Caco-2 (cell line): ENCODE measurements at regions not wholly inside any gene's neighbourhood (a gene's known extent, or its start where the extent isn't known, plus 50 kb on each side); places are given as distances from the start of the nearest gene placed in this dataset.

Source experiments
- BruUV-seq: library from RNA; stranded (reverse); fragments of 400-500 nt; replicated peaks from 2 replicates; lab custom pipeline; 2021; lab: Mats Ljungman, UMichigan
- CTCF ChIA-PET: fragments of 300-600 bp; sonication (Branson Sonifier 250); formaldehyde crosslinking; loops from one replicate; lab custom pipeline; 2022; ENCODE audit warnings: antibody characterized with exemption; lab: Charles Lee
- POLR2A ChIA-PET: fragments of 300-600 bp; sonication (Branson Sonifier 250); formaldehyde crosslinking; loops from one replicate; lab custom pipeline; 2022; ENCODE audit warnings: antibody characterized with exemption; lab: Charles Lee
- DNase-seq, 2 experiments: peaks; one replicate each; pipeline versions ENCODE4 v3.0.0 to v3.0.0-alpha.2; 2020 to 2022
- H3K27me3 ChIP-seq: replicated peaks from 2 replicates; pipeline ENCODE4 v1.6.0; 2011; ENCODE audit warnings: low read length; ENCODE audit not compliant: control insufficient read depth, insufficient read depth
- H3K36me3 ChIP-seq: 2 replicates; pipeline ENCODE4 v1.5.1; 2011; ENCODE audit warnings: low read length; ENCODE audit not compliant: control insufficient read depth, insufficient read depth
- H3K4me1 ChIP-seq: fragments of 250-450 bp; sonication (Bioruptor Pico); 2 replicates; pipeline ENCODE4 v1.5.1; 2020; ENCODE audit warnings: mild to moderate bottlenecking
- H3K4me3 ChIP-seq: 2 replicates; pipeline ENCODE4 v1.5.1; 2011; ENCODE audit warnings: low read depth, mild to moderate bottlenecking, control low read depth, low read length
- H3K9me3 ChIP-seq: fragments of 250-450 bp; sonication (Bioruptor Pico); 2 replicates; pipeline ENCODE4 v1.5.1; 2020; ENCODE audit warnings: mild to moderate bottlenecking, moderate library complexity
- H3K27ac Mint-ChIP-seq: one replicate; pipeline ENCODE4 v1.8.0; 2022; ENCODE audit warnings: mixed read lengths; ENCODE audit not compliant: unreplicated experiment
- H3K27me3 Mint-ChIP-seq: one replicate; pipeline ENCODE4 v1.8.0; 2022; ENCODE audit warnings: mixed read lengths; ENCODE audit not compliant: insufficient read depth, unreplicated experiment
- H3K36me3 Mint-ChIP-seq: one replicate; pipeline ENCODE4 v1.8.0; 2022; ENCODE audit warnings: mild to moderate bottlenecking, mixed read lengths; ENCODE audit not compliant: insufficient read depth, unreplicated experiment
- H3K4me1 Mint-ChIP-seq: one replicate; pipeline ENCODE4 v1.8.0; 2022; ENCODE audit warnings: low read depth, mixed read lengths; ENCODE audit not compliant: unreplicated experiment
- H3K4me3 Mint-ChIP-seq: one replicate; pipeline ENCODE4 v1.8.0; 2022; ENCODE audit warnings: mild to moderate bottlenecking, moderate library complexity, mixed read lengths; ENCODE audit not compliant: unreplicated experiment
- H3K9me3 Mint-ChIP-seq: one replicate; pipeline ENCODE4 v1.8.0; 2022; ENCODE audit warnings: mixed read lengths; ENCODE audit not compliant: unreplicated experiment
- intact Hi-C: fragments of 100-400 bp; cut with micrococcal nuclease; formaldehyde crosslinking; loops from one replicate; pipeline ENCODE4 v1.10.0; 2022; ENCODE audit not compliant: unreplicated experiment
- TF ChIP-seq, protein P1 (sequence below), 2 experiments: fragments of 200-600 bp in 1 of 2; IDR thresholded peaks; 1 replicate in 1 of 2; 2 replicates in 1 of 2; pipeline versions ENCODE4 v1.5.1 to v1.8.0; 2011 to 2022; ENCODE audit warnings: antibody characterized with exemption in 1 of 2, control low read depth in 1 of 2, inconsistent platforms in 1 of 2, low read depth in 1 of 2, low read length in 1 of 2, mild to moderate bottlenecking in 1 of 2, moderate library complexity in 1 of 2; ENCODE audit not compliant: insufficient read depth in 1 of 2, severe bottlenecking in 1 of 2, unreplicated experiment in 1 of 2

GRCh38 chr5:13307480-13307879 lies 637.0 kb downstream of the DNAH5 start:
- Histone ChIP-seq H3K36me3 (no peaks in the 10 kb centered on the region), H3K4me1 (no peaks in the 10 kb centered on the region), H3K27me3 (no peaks in the 10 kb centered on the region), H3K4me3 (no peak overlapping the region), H3K9me3 (no peaks in the 10 kb centered on the region)
- H3K4me1 Mint-ChIP-seq: no peaks in the 10 kb centered on the region
- CTCF ChIA-PET: no interaction called here
- intact Hi-C loops: no loop called here
- no peak overlapping the region for H3K4me3 Mint-ChIP-seq
- H3K27me3 Mint-ChIP-seq: no peaks in the 10 kb centered on the region
- BruUV-seq: no TSS peak
- H3K27ac Mint-ChIP-seq: no peak overlapping the region
- POLR2A ChIA-PET: no interaction called here
- no peaks in the 10 kb centered on the region for H3K9me3 Mint-ChIP-seq
- DNase-seq: no peak
- H3K36me3 Mint-ChIP-seq: no peaks in the 10 kb centered on the region
- TF ChIP-seq, protein P1, sequence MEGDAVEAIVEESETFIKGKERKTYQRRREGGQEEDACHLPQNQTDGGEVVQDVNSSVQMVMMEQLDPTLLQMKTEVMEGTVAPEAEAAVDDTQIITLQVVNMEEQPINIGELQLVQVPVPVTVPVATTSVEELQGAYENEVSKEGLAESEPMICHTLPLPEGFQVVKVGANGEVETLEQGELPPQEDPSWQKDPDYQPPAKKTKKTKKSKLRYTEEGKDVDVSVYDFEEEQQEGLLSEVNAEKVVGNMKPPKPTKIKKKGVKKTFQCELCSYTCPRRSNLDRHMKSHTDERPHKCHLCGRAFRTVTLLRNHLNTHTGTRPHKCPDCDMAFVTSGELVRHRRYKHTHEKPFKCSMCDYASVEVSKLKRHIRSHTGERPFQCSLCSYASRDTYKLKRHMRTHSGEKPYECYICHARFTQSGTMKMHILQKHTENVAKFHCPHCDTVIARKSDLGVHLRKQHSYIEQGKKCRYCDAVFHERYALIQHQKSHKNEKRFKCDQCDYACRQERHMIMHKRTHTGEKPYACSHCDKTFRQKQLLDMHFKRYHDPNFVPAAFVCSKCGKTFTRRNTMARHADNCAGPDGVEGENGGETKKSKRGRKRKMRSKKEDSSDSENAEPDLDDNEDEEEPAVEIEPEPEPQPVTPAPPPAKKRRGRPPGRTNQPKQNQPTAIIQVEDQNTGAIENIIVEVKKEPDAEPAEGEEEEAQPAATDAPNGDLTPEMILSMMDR (IDR thresholded peaks at IDR 0.05; ENCODE audit: insufficient read depth in 1 of 2, low read depth in 1 of 2, low read length in 1 of 2, severe bottlenecking in 1 of 2, unreplicated experiment in 1 of 2): no peak

GRCh38 chr5:13303445-13303844 lies 641.0 kb downstream of the DNAH5 start:
- no peak for DNase-seq
- H3K4me1 ChIP-seq: no peaks in the 10 kb centered on the region
- no peaks in the 10 kb centered on the region for H3K4me1 Mint-ChIP-seq
- H3K27me3 Mint-ChIP-seq: no peaks in the 10 kb centered on the region
- no peaks in the 10 kb centered on the region for H3K9me3 Mint-ChIP-seq
- H3K36me3 Mint-ChIP-seq: no peaks in the 10 kb centered on the region
- H3K27ac Mint-ChIP-seq: no peak overlapping the region
- H3K9me3 ChIP-seq: no peaks in the 10 kb centered on the region
- TF ChIP-seq, protein P1 (IDR thresholded peaks at IDR 0.05; ENCODE audit: insufficient read depth in 1 of 2, low read depth in 1 of 2, low read length in 1 of 2, severe bottlenecking in 1 of 2, unreplicated experiment in 1 of 2): no peak
- no peak overlapping the region for H3K4me3 Mint-ChIP-seq
- H3K4me3 ChIP-seq: no peak overlapping the region
- intact Hi-C loops: no loop called here
- no peaks in the 10 kb centered on the region for H3K36me3 ChIP-seq
- ChIA-PET POLR2A (no interaction called here), CTCF (no interaction called here)
- no peaks in the 10 kb centered on the region for H3K27me3 ChIP-seq
- no TSS peak for BruUV-seq

- Mint-ChIP-seq H3K27me3 (peaks cover 3% of the 10 kb centered on the region), H3K36me3 (no peaks in the 10 kb centered on the region), H3K4me3 (no peak overlapping the region), H3K4me1 (no peaks in the 10 kb centered on the region), H3K27ac (no peak overlapping the region), H3K9me3 (no peaks in the 10 kb centered on the region)
- H3K27me3 ChIP-seq: no peaks in the 10 kb centered on the region
- ChIA-PET CTCF (no interaction called here), POLR2A (no interaction called here)
- TF ChIP-seq, protein P1 (IDR thresholded peaks at IDR 0.05; ENCODE audit: insufficient read depth in 1 of 2, low read depth in 1 of 2, low read length in 1 of 2, severe bottlenecking in 1 of 2, unreplicated experiment in 1 of 2): no peak
- intact Hi-C loops: loop anchor here (10.0 kb wide), 1 partner anchor 196 kb away; no protein-coding TSS in a partner anchor
- DNase-seq: no peak
- no peaks in the 10 kb centered on the region for H3K36me3 ChIP-seq
- 0 out of 2 replicates have a peak, but pooled peaks cover 2% of the 10 kb centered on the region for H3K9me3 ChIP-seq
- H3K4me1 ChIP-seq: no peaks in the 10 kb centered on the region
- BruUV-seq: no TSS peak
- no peak overlapping the region for H3K4me3 ChIP-seq
Measured at GRCh38 chr5:13278811-13279210, 665.7 kb downstream of the DNAH5 start.
